ENCODE measurements at regions not wholly inside any gene's neighbourhood (a gene's known extent, or its start where the extent isn't known, plus 50 kb on each side); places are given as distances from the start of the nearest gene placed in this dataset.

DNA sequence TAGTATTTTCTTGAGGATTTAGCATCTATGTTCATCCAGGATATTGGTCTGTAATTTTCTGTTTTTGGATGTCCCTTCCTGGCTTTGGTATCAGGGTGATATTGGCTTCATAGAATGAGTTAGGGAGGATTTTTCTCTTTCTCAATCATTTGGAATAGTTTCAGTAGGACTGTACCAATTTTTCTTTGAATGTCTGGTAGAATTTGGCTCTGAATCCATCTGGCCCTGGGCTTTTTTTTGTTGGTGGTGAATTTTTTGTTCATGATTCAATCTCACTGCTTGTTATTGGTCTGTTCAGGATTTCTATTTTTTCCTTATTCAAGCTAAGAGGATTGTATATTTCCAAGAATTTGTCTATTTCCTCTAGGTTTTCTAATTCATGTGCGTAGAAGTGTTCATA lies 192.7 kb downstream of the KIF20B start:
- no peak for DNase-seq
- CTCF ChIA-PET, result no interaction called here
- H3K9me3 Mint-ChIP-seq, result no peaks in the 10 kb centered on the region
- H3K4me3 Mint-ChIP-seq, result no peak overlapping the region
- no peak overlapping the region for H3K27ac Mint-ChIP-seq
- POLR2A ChIA-PET, result no interaction called here
- no peaks in the 10 kb centered on the region for H3K4me1 Mint-ChIP-seq
- no peaks in the 10 kb centered on the region for H3K36me3 Mint-ChIP-seq (ENCODE audit: low read depth)
- H3K27me3 Mint-ChIP-seq, result peaks cover 12% of the 10 kb centered on the region

GRCh38 chr10:89900554-89900953 lies 199.2 kb downstream of the KIF20B start:
- no peaks in the 10 kb centered on the region for H3K36me3 Mint-ChIP-seq (ENCODE audit: low read depth)
- no peak overlapping the region for H3K27ac Mint-ChIP-seq
- H3K4me3 Mint-ChIP-seq, result no peak overlapping the region
- POLR2A ChIA-PET, result interaction anchor here (0.5 kb wide), 1 partner anchor 9 kb away, joined by 3 read pairs; no protein-coding TSS in a partner anchor
- H3K27me3 Mint-ChIP-seq, result peaks cover 5% of the 10 kb centered on the region
- no peaks in the 10 kb centered on the region for H3K9me3 Mint-ChIP-seq
- H3K4me1 Mint-ChIP-seq, result no peaks in the 10 kb centered on the region
- DNase-seq, result no peak
- CTCF ChIA-PET, result no interaction called here

DNA sequence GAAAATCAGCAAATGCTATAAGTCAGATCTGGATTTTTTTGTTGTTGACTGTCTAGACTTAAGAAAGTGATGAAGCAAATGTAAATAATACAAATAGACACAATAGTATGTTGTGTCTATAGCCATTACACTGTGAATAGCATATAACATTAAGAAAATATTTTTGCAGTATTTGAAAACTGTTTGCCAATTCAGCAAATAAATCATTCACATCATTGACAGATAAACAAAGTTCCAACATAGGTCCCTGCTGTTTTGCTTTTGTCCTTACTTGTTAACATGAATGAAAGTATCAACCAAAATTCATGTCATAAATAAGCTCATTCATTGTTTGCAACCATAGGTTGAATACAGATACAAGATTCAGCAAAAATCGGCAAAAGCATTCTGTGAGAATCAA lies 200.5 kb downstream of the KIF20B start:
- Mint-ChIP-seq H3K9me3 (no peaks in the 10 kb centered on the region), H3K36me3 (ENCODE audit: low read depth) (no peaks in the 10 kb centered on the region), H3K27ac (no peak overlapping the region), H3K4me1 (no peaks in the 10 kb centered on the region), H3K4me3 (no peak overlapping the region), H3K27me3 (peaks cover 7% of the 10 kb centered on the region)
- no peak for DNase-seq
- ChIA-PET POLR2A (no interaction called here), CTCF (no interaction called here)

- DNase-seq, result no peak
- H3K9me3 Mint-ChIP-seq, result no peaks in the 10 kb centered on the region
- no peak overlapping the region for H3K27ac Mint-ChIP-seq
- ChIA-PET POLR2A (no interaction called here), CTCF (no interaction called here)
- no peak overlapping the region for H3K4me3 Mint-ChIP-seq
- no peaks in the 10 kb centered on the region for H3K36me3 Mint-ChIP-seq (ENCODE audit: low read depth)
- H3K27me3 Mint-ChIP-seq, result peaks cover 20% of the 10 kb centered on the region
- no peaks in the 10 kb centered on the region for H3K4me1 Mint-ChIP-seq
Measured at GRCh38 chr10:89904755-89905154, 203.4 kb downstream of the KIF20B start.

- ChIA-PET CTCF (no interaction called here), POLR2A (interaction anchor here (0.7 kb wide), 1 partner anchor 9 kb away, joined by 3 read pairs; no protein-coding TSS in a partner anchor)
- H3K27me3 Mint-ChIP-seq, result peaks cover 18% of the 10 kb centered on the region
Measured at GRCh38 chr10:89909752-89910151, 208.4 kb downstream of the KIF20B start.

DNA sequence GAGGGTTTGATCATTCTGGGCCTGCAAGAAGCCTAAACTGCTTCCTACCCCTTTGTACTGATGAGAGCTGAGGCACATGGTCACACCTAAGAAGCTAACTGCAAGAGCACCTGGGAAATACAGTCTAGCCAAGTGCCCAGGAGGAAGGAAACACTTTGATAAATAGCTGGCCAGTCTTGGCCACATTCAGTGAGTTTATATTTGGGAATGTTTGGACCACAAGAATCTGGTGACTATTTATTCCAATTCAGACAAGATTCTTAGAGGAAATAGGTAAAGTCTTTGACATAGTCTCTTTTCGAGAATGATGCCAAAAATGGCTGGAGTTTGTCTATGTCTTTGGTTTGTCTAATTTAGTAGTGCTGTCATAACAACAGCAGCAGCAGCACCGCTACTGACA lies 213.6 kb downstream of the KIF20B start:
- H3K27me3 Mint-ChIP-seq, result peaks cover 3% of the 10 kb centered on the region
- CTCF ChIA-PET, result no interaction called here
- H3K4me3 Mint-ChIP-seq, result no peak overlapping the region
- H3K9me3 Mint-ChIP-seq, result no peaks in the 10 kb centered on the region
- no peaks in the 10 kb centered on the region for H3K36me3 Mint-ChIP-seq (ENCODE audit: low read depth)
- DNase-seq, result no peak
- POLR2A ChIA-PET, result no interaction called here
- H3K4me1 Mint-ChIP-seq, result no peaks in the 10 kb centered on the region
- no peak overlapping the region for H3K27ac Mint-ChIP-seq

More at GRCh38 chr10:89909752-89910151, 208.4 kb downstream of the KIF20B start:
- Mint-ChIP-seq H3K4me1 (no peaks in the 10 kb centered on the region), H3K36me3 (ENCODE audit: low read depth) (no peaks in the 10 kb centered on the region), H3K4me3 (no peak overlapping the region), H3K27ac (no peak overlapping the region), H3K9me3 (no peaks in the 10 kb centered on the region)
- no peak for DNase-seq

DNA sequence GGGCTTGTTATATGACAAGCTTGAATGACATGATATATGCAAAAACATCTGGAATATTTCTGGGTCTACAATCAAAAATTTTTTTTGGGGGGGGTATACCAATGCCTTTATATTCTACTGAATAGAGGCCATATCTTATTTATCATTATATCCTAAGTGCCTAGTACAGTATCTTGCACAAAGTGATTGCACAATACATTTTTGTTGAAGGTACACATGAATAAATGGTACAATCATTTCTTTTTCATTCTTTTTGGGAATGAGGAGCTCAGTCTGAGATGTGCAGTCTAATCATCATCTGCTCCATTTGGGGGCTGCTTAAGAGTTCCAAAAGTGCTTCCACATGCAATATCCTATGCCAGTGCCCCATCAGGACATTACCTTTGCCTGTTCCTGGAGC lies 214.6 kb downstream of the KIF20B start:
- no peaks in the 10 kb centered on the region for H3K9me3 Mint-ChIP-seq
- DNase-seq, result no peak
- ChIA-PET POLR2A (no interaction called here), CTCF (no interaction called here)
- peaks cover 3% of the 10 kb centered on the region for H3K27me3 Mint-ChIP-seq
- H3K4me1 Mint-ChIP-seq, result no peaks in the 10 kb centered on the region
- no peak overlapping the region for H3K4me3 Mint-ChIP-seq
- no peak overlapping the region for H3K27ac Mint-ChIP-seq
- H3K36me3 Mint-ChIP-seq (ENCODE audit: low read depth), result no peaks in the 10 kb centered on the region

GRCh38 chr10:89916468-89917215 lies 215.3 kb downstream of the KIF20B start:
- H3K27me3 Mint-ChIP-seq, result peaks cover 3% of the 10 kb centered on the region
- ChIA-PET POLR2A (no interaction called here), CTCF (no interaction called here)
- H3K27ac Mint-ChIP-seq, result no peak overlapping the region
- H3K9me3 Mint-ChIP-seq, result no peaks in the 10 kb centered on the region
- DNase-seq, result no peak
- H3K4me3 Mint-ChIP-seq, result no peak overlapping the region
- H3K4me1 Mint-ChIP-seq, result no peaks in the 10 kb centered on the region
- H3K36me3 Mint-ChIP-seq (ENCODE audit: low read depth), result no peaks in the 10 kb centered on the region

GRCh38 chr10:89921403-89921802 lies 220.0 kb downstream of the KIF20B start:
- no peaks in the 10 kb centered on the region for H3K36me3 Mint-ChIP-seq (ENCODE audit: low read depth)
- ChIA-PET POLR2A (no interaction called here), CTCF (no interaction called here)
- H3K27me3 Mint-ChIP-seq, result peaks cover 1% of the 10 kb centered on the region
- H3K9me3 Mint-ChIP-seq, result no peaks in the 10 kb centered on the region
- H3K27ac Mint-ChIP-seq, result no peak overlapping the region
- no peaks in the 10 kb centered on the region for H3K4me1 Mint-ChIP-seq
- no peak overlapping the region for H3K4me3 Mint-ChIP-seq
- no peak for DNase-seq

- Mint-ChIP-seq H3K4me1 (no peaks in the 10 kb centered on the region), H3K36me3 (ENCODE audit: low read depth) (no peaks in the 10 kb centered on the region), H3K9me3 (no peaks in the 10 kb centered on the region), H3K27me3 (peaks cover 1% of the 10 kb centered on the region), H3K27ac (no peak overlapping the region), H3K4me3 (no peak overlapping the region)
- POLR2A ChIA-PET, result no interaction called here
- CTCF ChIA-PET, result no interaction called here
- DNase-seq, result no peak
Measured at GRCh38 chr10:89923661-89924060, 222.3 kb downstream of the KIF20B start.

DNA sequence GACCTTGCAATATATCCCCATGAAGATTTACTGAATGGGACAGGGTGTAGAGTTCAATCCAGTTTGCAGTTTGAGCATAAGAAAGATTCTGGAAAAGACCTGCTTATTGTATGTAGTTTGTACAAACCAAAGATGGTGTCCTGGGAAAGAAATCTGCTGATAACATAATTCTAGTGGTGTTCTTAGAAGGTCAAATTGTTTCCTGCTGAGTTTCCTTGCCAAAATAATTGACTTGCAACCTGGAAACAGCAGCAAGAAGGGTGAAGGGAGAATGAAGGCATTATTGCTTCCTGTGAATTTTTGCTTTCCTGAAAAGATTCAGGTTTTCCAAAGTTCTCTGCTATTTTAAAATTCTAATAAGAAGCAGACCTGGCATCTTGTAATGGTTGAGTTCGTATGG lies 222.9 kb downstream of the KIF20B start:
- ChIA-PET POLR2A (no interaction called here), CTCF (no interaction called here)
- no peak overlapping the region for H3K4me3 Mint-ChIP-seq

DNA sequence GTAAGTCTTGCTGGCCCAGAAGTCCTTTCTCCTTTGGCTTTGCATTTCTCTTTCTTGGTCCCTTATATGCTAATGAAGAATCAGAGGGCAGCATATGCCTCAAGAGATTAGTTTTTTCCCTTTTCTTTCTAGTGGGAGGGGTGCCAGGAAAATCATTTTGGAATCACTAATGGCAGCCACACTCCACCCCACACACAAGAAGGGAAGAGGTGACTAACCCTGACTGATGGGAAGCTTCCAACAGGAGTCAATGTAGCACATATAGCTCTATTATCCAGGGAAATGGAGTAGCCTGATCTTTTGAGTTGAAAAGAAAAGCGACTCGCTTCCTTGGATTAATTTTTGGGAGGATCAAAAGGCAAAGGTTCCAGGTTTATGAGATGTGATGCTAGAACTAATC lies 225.3 kb downstream of the KIF20B start:
- no peak overlapping the region for H3K27ac Mint-ChIP-seq
- H3K4me3 Mint-ChIP-seq, result no peak overlapping the region
- peaks cover 1% of the 10 kb centered on the region for H3K27me3 Mint-ChIP-seq
- no peaks in the 10 kb centered on the region for H3K4me1 Mint-ChIP-seq
- ChIA-PET POLR2A (no interaction called here), CTCF (no interaction called here)
- H3K9me3 Mint-ChIP-seq, result no peaks in the 10 kb centered on the region
- no peaks in the 10 kb centered on the region for H3K36me3 Mint-ChIP-seq (ENCODE audit: low read depth)
- DNase-seq, result no peak

More for the DNA sequence above, 222.9 kb downstream of the KIF20B start:
- Mint-ChIP-seq H3K27ac (no peak overlapping the region), H3K36me3 (ENCODE audit: low read depth) (no peaks in the 10 kb centered on the region), H3K4me1 (no peaks in the 10 kb centered on the region), H3K27me3 (peaks cover 1% of the 10 kb centered on the region), H3K9me3 (no peaks in the 10 kb centered on the region)
- DNase-seq, result no peak

DNA sequence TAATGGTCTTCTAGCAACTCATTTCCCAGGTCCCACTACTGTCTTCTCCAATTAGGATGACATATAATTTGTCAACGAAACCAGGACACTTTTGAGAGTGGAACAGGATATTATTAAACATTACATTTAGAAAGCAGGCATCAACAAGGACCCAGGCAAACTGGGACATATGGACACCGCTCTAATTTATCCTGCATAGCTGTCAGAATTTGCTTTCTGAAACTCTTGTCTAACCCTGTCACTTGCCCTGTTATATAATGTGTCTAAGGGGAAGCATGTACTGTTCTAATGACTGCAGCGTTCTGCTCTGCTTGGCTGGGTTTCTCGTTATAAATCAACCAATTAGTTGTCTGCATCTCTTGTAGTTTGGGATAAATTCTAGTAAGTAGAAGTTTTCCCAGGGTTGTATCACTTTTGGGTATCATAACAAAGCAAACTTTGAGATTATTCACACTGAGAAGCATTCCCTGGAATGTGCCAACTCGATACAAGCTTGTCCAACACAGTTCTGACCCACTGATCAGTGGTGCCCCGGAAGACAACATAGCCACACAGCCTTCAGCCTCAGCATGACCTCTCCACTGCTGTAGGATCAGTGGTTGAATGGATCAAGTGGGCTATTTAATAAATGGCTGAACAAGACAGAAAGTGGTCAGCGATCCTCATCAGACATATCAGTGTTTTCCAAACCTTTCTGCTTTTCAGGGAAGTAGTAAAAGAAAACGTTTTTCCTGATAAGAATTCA lies 228.1 kb downstream of the KIF20B start:
- CTCF ChIA-PET, result no interaction called here
- no peaks in the 10 kb centered on the region for H3K9me3 Mint-ChIP-seq
- POLR2A ChIA-PET, result no interaction called here
- no peak overlapping the region for H3K27ac Mint-ChIP-seq
- no peak for DNase-seq
- peaks cover 4% of the 10 kb centered on the region for H3K27me3 Mint-ChIP-seq
- H3K36me3 Mint-ChIP-seq (ENCODE audit: low read depth), result no peaks in the 10 kb centered on the region
- no peaks in the 10 kb centered on the region for H3K4me1 Mint-ChIP-seq
- H3K4me3 Mint-ChIP-seq, result no peak overlapping the region

- Mint-ChIP-seq H3K4me3 (no peak overlapping the region), H3K27ac (no peak overlapping the region), H3K36me3 (ENCODE audit: low read depth) (no peaks in the 10 kb centered on the region), H3K27me3 (peaks cover 4% of the 10 kb centered on the region), H3K4me1 (no peaks in the 10 kb centered on the region), H3K9me3 (no peaks in the 10 kb centered on the region)
- POLR2A ChIA-PET, result no interaction called here
- CTCF ChIA-PET, result no interaction called here
- DNase-seq, result no peak
Measured at GRCh38 chr10:89937494-89937893, 236.1 kb downstream of the KIF20B start.

All from activated CD4-positive, alpha-beta memory T cell treated with anti-CD3 and anti-CD28 coated beads, Interleukin-2, amount 10 ng/mL, durations not matched to agents 7 days and 5 days (primary cell).